ENCODE measurements at regions not wholly inside any gene's neighbourhood (a gene's known extent, or its start where the extent isn't known, plus 50 kb on each side); places are given as distances from the start of the nearest gene placed in this dataset.
"Not testable (repeated sequence)": the region's sequence is repeated elsewhere in the genome, so short reads cannot be mapped to it uniquely, and the experiment has no call there.

DNA sequence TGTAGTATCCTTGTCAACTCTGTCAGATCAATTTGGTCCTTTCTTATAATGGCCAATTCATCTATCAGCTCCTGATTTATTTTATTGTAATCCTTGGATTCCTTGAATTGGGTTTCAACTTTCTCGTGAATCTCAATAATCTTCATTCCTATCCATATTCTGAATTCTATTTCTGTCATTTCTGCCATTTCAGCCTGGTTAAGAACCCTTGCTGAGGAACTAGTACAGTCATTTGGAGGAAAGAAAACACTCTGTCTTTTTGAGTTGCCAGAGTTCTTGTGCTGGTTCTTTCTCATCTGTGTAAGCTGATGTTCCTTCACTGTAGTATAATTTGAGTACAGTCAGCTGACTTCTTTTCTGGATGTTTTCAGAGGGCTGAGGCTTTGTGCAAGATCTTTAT lies 84.5 kb downstream of the CETN3 start:
- ChIA-PET CTCF (no interaction called here), POLR2A (ENCODE audit: low non-redundant PET) (no interaction called here)
- H3K27ac ChIP-seq, result no peak overlapping the region
- DNase-seq (ENCODE audit: low spot score), result no peak
- TF ChIP-seq, protein P1, sequence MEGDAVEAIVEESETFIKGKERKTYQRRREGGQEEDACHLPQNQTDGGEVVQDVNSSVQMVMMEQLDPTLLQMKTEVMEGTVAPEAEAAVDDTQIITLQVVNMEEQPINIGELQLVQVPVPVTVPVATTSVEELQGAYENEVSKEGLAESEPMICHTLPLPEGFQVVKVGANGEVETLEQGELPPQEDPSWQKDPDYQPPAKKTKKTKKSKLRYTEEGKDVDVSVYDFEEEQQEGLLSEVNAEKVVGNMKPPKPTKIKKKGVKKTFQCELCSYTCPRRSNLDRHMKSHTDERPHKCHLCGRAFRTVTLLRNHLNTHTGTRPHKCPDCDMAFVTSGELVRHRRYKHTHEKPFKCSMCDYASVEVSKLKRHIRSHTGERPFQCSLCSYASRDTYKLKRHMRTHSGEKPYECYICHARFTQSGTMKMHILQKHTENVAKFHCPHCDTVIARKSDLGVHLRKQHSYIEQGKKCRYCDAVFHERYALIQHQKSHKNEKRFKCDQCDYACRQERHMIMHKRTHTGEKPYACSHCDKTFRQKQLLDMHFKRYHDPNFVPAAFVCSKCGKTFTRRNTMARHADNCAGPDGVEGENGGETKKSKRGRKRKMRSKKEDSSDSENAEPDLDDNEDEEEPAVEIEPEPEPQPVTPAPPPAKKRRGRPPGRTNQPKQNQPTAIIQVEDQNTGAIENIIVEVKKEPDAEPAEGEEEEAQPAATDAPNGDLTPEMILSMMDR (conservative IDR thresholded peaks at IDR 0.05; ENCODE audit: low read depth), result no peak

DNA sequence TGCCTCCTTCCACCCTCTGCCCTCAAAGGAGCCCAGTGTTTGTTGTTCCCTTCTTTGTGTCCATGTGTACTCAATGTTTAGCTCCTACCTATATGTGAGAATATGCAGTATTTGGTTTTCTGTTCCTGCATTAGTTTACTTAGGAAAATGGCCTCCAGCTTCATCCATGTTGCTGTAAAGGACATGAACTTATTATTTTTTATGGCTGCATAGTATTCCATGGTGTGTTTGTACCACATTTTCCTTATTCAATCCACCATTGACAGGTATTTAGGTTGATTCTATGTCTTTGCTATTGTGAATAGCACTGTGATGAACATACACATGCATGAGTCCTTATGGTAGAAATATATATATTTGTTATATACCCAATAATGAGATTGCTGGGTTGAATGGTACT lies 89.2 kb downstream of the CETN3 start:
- CTCF ChIA-PET, result interaction anchor here (0.6 kb wide), 1 partner anchor 391 kb away, joined by 4 read pairs; no protein-coding TSS in a partner anchor
- DNase-seq (ENCODE audit: low spot score); H3K27ac ChIP-seq; POLR2A ChIA-PET (ENCODE audit: low non-redundant PET): not testable (repeated sequence)

DNA sequence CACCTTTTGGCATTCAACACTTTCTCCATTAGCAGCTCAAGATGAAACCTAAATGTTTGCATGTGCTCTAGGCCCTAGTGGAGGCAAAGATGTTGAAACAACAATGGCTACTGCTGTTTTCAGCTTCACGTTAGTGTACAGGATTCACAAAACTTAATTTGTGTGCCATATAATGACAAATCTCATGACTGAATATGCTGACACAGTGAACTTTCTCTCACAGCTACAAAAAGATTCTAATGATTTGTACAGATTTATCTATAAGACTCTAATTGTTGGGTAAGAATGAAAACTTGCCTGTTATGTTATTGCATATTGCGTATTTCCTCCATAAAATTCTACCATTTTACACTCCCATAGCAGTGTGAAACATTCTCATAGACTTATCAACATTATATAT lies 97.5 kb downstream of the CETN3 start:
- POLR2A ChIA-PET (ENCODE audit: low non-redundant PET), result no interaction called here
- H3K27ac ChIP-seq, result no peak overlapping the region
- CTCF ChIA-PET, result interaction anchor here (0.5 kb wide), 2 partner anchors 75 to 1526 kb away, joined by 3 read pairs; no protein-coding TSS in a partner anchor
- TF ChIP-seq, protein P1 (conservative IDR thresholded peaks at IDR 0.05; ENCODE audit: low read depth), result no peak
- DNase-seq (ENCODE audit: low spot score), result no peak

DNA sequence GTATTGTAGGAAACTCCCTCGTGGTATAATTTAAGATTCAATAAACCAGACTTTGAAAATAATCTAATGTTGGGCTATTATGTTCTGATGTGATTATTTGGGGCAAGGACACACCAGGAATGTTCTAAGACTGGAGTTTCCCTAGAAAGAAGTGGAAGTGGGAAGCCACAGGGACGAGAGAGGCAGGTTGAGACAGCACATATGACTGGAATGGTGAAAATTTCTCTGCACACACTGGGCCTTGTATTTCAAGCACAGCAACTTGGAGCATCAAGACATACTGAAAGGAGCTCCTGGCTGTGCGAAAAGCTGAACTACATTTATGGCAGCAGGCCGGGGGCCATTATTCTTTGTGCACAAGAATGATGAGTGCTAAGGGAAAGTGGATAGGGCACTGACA lies 98.2 kb downstream of the CETN3 start:
- DNase-seq (ENCODE audit: low spot score), result no peak
- ChIA-PET CTCF (interaction anchor here (0.5 kb wide), 3 partner anchors 75 to 1526 kb away, joined by 3 read pairs; no protein-coding TSS in a partner anchor), POLR2A (ENCODE audit: low non-redundant PET) (no interaction called here)
- TF ChIP-seq, protein P1 (conservative IDR thresholded peaks at IDR 0.05; ENCODE audit: low read depth), result no peak
- H3K27ac ChIP-seq, result no peak overlapping the region

DNA sequence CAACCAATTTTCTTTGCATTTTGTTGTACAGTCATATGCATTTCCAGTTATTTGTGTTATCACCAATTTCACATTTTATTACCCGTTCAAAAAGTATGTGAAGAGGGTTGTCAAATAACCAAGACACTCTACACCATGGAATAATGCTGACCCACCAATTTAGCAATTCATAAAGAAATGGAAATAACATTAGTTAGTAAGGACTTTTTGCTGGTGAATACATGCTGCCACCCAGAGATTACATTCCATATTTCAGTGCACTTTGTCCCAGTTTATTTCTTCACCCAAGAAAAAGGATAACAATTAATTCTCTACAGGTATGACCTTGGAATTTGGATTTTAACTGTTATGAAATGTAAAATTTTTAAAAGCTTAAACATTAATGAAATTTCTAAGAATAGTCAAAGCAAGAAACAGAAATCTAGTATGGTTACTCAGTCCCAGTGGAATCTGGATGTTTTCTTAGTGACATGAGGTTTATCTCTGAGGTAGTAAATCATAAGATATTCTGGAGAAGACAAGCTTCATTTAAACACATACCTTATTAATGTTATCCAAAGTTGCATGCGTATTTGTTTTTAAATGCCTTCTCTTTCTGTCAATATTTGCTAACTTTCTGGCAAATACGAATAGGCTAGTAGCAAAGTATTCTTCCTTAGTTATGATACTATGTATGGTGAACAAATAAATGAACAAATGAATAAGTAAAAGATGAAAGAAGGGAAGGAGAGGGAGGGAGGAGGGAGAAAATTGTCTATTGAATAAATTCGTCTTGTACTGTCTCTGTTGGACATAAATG lies 100.6 kb downstream of the CETN3 start:
- POLR2A ChIA-PET (ENCODE audit: low non-redundant PET), result no interaction called here
- TF ChIP-seq, protein P1 (conservative IDR thresholded peaks at IDR 0.05; ENCODE audit: low read depth), result no peak; the same call in 1 of the 2 replicates
- CTCF ChIA-PET, result no interaction called here
- H3K27ac ChIP-seq, result no peak overlapping the region
- no peak for DNase-seq (ENCODE audit: low spot score)

DNA sequence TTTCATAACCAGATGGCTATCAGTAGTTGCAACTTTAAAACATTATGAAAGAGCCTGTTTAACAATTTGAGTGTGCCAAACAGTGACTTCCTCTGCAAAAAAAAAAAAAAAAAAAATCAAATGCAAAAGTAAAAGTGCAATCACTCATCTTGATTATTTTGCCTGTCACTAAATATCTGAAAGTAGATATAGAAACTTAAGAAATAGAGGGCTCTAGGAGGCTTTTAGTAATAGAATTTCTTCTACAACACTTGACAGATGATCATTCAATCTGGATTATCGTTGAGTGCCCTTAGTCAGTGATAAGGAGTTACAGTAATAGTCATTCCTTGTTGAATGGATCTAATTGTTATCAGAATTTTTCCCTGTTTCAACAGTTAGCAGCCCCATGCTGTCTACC lies 101.8 kb downstream of the CETN3 start:
- no peak for DNase-seq (ENCODE audit: low spot score)
- TF ChIP-seq, protein P1 (conservative IDR thresholded peaks at IDR 0.05; ENCODE audit: low read depth), result no peak
- H3K27ac ChIP-seq, result no peak overlapping the region
- ChIA-PET POLR2A (ENCODE audit: low non-redundant PET) (no interaction called here), CTCF (no interaction called here)

DNA sequence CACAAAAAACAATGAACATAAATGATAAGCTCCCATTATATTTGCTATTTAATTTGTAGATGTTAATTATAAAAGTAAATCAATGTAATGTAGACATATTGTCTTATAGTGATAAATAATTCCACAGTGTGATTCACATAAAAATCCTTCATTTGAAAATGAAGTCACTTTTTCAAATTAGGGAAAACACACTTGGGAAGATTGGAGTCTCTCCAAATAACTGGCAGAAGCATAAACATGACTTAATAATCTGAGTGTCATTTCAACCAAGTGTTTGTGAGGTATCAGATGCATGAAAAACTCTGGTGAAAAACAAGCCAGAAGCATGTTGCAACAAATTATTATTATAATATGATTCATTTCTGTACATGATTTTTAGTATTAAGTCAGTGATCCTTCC lies 102.2 kb downstream of the CETN3 start:
- H3K27ac ChIP-seq, result no peak overlapping the region
- POLR2A ChIA-PET (ENCODE audit: low non-redundant PET), result no interaction called here
- CTCF ChIA-PET, result no interaction called here
- DNase-seq (ENCODE audit: low spot score), result no peak
- TF ChIP-seq, protein P1 (conservative IDR thresholded peaks at IDR 0.05; ENCODE audit: low read depth), result no peak
